Medulla oblongata (tissue), 1 donor: ENCODE measurements at regions not wholly inside any gene's neighbourhood (a gene's known extent, or its start where the extent isn't known, plus 50 kb on each side); places are given as distances from the start of the nearest gene placed in this dataset.
"Not testable (repeated sequence)": the region's sequence is repeated elsewhere in the genome, so short reads cannot be mapped to it uniquely, and the experiment has no call there.

Experiments used
- DNase-seq: peaks from one replicate; pipeline ENCODE4 v3.0.0-alpha.2; 2015; ENCODE audit errors: extremely low spot score

- not testable (repeated sequence) for DNase-seq
These were observed 85.1 kb upstream of the MAP4 start for GRCh38 chr3:48101301-48101650.

DNA sequence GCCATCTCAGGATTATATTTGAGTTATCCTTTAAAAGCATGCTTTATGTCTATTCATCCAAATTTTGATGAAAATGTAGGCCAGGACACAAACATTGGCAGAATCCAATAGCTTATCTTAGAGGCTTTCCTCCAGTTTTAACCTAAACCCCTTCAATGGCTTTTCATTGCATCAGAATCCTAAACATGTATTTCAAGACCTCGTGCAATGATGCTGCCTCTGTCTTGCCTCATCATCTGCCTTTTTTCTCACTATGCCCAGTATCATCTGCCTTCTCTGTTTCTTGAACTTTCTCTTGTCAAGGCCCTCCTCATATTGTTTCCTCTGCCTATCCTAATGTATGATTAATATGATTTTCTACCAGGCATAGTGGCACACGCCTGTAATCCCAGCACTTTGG is 76.1 kb upstream of the MAP4 start:
- DNase-seq: no peak

DNA sequence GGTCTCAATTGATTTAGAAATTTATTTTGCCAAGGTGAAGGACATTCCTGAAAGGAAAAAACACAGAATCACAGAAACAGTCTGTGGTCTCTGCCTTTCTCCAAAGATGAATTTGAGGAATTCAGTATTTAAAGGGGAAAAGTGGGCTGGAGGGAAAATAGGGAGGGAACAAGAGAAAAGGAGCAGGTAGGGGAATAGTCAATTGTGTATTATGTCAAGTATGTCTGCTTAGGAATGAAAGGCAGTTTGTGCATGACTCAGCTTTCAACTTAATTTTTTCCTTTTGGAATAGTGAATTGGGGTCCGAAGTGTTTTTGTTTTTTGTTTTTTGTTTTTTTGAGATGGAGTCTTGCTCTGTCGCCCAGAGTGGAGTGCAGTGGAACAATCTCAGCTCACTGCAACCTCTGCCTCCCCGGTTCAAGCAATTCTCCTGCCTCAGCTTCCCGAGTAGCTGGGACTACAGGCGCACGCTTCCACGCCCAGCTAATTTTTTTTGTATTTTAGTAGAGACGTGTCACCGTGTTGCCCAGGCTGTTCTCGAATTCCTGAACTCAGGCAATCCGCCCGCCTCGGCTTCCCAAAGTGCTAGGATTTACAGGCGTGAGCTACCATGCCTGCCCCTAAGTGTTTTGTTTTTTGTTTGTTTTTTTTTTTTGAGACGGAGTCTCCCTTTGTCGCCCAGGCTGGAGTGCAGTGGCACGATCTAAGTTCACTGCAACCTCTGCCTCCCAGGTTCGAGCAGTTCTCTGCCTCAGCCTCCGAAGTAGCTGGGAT is 74.1 kb upstream of the MAP4 start:
- DNase-seq: no peak

GRCh38 chr3:48088749-48089466 is 72.7 kb upstream of the MAP4 start:
- DNase-seq: peak; percentile 97

DNA sequence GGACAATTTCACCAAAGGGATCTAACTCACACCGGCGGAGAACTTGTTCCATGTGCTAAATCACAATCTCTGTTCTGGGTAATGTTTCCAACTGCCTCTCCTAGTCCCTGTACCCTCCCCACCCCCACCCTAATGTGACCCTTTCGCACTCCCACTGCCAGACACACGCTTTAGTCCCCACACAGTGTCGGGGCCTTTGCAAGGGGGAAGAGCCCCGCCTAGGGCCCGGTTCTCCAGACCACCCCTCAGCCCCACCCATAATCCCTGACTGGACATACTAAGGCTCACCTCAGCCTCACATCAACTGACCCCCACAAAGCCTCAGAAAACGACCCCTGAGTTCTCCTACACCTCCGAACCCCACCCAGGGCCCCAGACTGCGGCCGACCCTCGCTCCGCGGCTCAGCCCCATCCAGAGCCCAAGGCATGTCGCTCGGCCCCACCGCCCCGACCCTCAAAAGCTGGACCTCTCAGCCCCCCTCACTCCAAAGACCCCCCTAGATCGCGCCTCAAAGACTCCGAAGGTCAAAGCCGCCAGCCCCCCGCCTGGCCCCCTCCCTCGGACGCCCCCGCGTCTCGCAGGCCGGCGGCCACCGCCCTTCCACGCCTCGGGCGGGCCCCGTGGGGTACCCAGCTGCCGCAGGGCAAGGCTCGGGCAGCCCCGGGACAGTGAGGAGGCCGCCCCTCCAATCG is 72.0 kb upstream of the MAP4 start:
- DNase-seq: no peak

DNA sequence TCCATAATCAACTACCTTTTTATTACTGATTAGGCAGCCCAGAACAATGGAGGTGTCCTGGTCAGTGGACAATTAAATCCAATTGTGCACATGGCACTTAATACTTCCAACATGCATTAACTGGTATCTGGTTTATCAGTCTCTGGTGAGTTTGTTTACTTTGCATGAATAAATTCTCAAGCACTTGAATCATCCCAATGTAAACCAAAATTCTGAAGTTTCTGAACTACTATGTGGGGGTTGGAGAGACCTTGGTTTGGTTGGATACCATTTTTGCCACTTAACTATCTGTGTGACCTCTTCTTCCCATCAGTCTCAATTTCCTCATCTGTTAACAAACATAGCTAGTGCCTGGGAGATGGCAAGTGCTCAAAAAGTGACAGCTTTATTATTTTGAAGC is 70.5 kb upstream of the MAP4 start:
- DNase-seq: no peak

- DNase-seq: no peak
These were observed 68.7 kb upstream of the MAP4 start for GRCh38 chr3:48084929-48085328.

DNA sequence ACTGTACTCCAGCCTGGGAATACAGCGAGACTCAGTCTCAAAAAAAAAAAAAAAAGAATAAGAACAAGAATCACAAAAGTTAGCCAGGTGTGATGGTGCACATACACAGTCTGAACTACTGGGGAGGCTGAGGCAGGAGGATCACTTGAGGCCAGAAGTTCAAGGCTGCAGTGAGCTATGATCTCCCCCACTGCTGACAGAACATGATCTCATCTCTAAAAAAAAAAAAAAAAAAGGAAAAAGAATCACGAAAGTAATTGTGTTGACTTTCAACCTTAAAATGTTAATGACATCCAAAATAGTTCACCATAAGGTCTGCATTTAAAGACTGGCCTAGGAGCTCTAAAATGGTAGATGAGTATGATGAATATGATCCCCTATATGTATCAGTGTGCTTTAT is 68.0 kb upstream of the MAP4 start:
- no peak for DNase-seq

DNA sequence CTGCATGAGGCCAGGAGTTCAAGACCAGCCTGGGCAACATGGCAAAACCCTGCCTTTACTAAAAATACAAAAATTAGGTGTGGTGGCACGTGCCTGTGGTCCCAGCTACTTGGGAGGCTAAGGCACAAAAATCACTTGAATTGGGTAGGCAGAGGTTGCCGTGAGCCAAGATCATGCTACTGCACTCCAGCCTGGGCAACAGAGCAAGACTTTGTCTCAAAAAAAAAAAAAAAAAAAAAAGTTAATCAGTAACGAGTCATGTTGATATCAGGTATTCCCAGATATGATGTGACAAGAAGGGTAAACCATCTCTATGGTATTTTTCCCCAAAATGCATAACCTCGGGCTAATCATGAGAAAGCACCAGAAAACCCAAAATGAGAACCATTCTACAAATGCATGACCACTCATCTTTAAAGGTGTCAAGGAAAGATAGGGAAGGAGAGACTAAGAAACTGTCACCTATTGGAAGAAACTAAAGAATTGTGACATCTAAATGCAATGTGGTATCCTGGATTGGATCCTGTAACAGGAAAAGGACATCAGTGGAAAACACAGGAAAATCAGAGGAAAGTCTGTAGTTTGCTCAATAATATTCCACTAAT is 66.5 kb upstream of the MAP4 start:
- DNase-seq: no peak

GRCh38 chr3:48077815-48078214 is 61.6 kb upstream of the MAP4 start:
- DNase-seq: no peak

DNA sequence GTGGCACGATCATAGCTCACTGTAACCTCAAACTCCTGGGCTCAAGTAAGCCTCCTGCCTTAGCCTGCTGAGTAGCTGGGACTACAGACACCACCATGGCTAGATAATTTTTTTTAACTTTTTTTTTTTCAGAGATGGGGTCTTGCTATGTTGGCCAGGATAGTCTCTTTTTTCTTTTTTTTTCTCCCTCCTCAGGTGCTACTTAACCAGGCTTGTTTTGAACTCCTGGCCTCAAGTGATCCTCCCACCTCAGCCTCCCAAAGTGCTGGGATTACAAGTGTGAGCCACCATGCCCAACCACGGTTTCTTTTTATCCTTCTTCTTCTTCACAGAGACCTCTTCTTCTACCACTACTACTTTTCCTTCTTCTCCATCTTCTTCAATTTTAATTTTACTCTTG is 53.8 kb upstream of the MAP4 start:
- DNase-seq: no peak

GRCh38 chr3:48069339-48069738 is 53.1 kb upstream of the MAP4 start:
- no peak for DNase-seq

GRCh38 chr3:48068886-48069285 is 52.7 kb upstream of the MAP4 start:
- DNase-seq: no peak

DNA sequence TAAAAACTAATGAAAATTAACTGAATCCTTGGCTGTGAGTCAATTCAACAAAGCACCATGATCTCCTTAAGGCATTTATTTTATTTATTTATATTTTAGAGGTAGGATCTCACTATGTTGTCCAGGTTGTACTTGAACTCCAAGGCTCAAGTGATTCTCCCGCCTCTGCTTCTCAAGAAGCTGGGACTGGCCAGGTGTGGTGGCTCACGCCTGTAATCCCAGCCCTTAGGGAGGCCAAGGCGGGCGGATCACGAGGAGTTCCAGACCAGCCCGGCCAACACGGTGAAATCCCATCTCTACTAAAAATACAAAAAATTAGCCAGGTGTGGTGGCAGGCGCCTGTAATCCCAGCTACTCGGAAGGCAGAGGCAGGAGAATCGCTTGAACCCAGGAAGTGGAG is 52.1 kb upstream of the MAP4 start:
- DNase-seq: not testable (repeated sequence)

DNA sequence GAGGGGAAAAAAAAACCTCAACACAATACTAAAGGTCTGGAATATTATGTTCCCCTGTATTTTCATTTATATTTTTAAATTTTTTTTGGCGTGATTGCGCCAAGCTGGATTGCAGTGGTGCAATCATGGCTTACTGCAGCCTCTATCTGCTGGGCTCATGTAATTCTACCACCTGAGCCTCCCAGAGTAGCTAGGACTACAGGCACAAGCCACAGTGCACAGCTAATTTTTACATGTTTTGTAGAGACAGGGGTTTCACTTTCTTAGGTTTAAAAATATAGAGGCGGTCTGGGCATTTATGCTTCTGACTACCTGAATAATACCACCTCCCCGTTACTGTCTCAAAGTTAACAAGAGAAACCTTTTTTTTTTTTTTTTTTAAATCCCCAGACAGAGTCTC is 51.1 kb upstream of the MAP4 start:
- DNase-seq: no peak
